HG03571 (cell line): ENCODE measurements at regions not wholly inside any gene's neighbourhood (a gene's known extent, or its start where the extent isn't known, plus 50 kb on each side); places are given as distances from the start of the nearest gene placed in this dataset.

ENCODE experiments used
- ATAC-seq: cut with Tn5 transposase; IDR thresholded peaks from one replicate; pipeline ENCODE4 v1.9.1; 2021; ENCODE audit not compliant: unreplicated experiment

DNA sequence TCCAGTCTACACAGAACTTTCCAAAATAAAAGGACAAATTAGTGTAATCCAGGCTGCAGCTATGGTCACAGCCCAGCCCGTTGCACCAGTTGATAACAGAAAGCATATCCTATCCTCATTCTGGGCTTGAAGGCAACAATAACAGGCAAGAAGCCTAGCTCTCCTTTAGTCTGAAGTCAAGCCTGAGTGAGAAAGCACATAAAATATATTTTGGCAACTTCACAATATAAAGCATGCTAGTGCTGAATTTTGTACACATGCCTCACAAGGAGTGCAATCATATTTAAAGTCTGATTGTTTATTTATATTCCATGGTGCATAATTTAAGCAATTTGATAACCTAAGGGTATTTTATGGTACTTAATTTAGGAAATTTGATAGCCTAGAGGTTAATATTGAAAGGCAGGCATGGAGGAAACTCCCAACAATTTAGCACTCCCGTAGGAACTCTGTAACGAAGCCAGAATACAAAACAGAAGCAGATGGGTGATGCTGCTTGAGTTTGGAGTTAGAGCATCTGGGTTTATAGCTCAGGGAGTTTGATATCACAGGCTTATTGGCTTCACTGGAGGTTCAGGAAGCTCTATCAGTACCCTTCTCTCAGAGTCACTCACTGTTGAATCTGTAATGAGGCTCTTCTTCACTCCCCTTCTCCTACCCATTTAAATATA, 1199.1 kb upstream of the GYPC start:
- no peak for ATAC-seq

DNA sequence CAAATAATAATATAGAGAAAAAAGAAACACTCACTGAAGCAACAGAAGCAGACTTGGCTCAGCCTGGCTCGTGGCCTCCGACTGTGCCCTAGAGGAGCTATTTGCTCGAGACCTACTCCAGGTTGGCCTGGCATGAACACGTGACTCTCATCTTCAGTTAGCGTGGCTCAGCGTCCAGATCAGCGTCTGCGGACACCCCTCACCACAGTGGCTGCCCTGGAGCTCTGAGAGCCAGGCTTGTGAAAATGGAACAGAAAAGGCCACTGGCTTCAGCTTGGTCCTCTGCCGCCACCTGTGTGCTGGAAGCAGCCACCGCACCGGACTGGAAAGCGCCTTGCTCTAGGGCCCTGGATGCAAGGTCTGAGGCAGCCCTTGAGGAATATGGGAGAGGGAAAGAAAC, 1184.0 kb upstream of the GYPC start:
- ATAC-seq = no peak

DNA sequence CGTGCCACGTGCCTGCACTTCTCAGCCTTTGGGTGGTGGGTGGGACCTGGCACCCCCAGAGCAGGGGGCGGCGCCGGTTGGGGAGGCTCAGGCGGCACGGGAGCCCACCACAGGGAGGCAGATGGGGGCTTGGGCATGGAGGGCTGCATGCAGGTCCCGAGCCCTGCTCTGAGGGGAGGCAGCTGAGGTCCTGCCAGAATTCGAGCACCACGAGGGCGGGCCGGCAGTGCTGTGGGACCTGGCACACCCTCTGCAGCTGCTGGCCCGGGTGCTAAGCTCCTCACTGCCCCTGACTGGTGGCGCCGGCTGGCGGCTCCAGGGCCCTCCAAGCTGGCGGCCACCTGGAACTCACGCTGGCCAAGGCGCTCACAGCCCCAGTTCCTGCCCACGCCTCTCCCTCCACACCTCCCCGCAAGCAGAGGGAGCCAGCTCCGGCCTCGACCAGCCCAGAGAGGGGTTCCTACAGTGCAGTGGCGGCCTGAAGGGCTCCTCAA, 1176.8 kb upstream of the GYPC start:
- ATAC-seq = no peak

- ATAC-seq = no peak
Observed at GRCh38 chr2:125490308-125490707, 1165.7 kb upstream of the GYPC start.

DNA sequence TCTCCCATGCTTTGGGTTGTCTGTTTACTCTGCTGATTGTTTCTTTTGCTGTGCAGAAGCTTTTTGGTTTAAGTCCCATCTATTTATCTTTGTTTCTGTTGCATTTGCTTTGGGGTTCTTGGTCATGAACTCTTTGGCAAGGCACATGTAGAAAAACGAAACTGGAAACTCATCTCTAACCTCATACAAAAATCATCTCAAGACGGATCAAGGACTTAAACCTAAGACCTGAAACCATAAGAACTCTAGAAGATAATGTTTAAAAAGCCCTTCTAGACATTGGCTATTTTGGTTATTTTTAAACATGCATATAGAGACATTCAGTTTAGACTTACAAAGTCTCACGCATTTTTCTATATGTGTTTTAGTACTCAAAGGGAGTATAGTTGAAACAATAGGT, 1164.3 kb upstream of the GYPC start:
- no peak for ATAC-seq

GRCh38 chr2:125512313-125512712, 1143.6 kb upstream of the GYPC start:
- no peak for ATAC-seq

DNA sequence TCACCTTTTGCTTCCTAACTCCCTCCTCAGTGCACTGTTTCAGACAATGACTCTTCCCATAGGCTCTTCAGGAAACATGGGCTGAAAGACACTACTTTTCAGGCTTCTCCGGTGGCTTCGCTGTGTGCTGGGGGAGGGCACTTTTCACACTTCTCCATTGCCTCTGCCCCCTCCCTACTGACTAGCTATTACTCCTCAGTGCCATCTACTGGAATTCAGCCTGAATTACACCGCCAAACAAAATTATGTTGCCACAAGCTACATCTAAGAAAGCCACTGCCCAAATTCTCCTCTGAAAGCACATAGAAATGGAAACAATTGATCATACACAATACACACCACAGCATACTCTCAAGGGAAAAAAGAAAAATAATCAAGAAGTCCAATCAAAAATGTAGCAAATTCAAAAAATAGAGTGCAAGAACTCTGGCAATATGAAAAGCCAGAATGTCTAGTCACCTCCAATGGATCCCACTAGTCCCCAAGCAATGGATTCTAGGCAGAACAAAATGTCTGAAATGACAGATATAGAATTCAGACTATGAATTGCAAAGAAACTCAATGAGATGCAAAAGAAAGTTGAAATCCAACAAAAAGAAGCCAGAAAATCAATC, 1139.4 kb upstream of the GYPC start:
- no peak for ATAC-seq

- no peak for ATAC-seq
Observed at GRCh38 chr2:125526093-125526492, 1129.9 kb upstream of the GYPC start.

- no peak for ATAC-seq
Observed at GRCh38 chr2:125535089-125535488, 1120.9 kb upstream of the GYPC start.

- ATAC-seq = no peak
Observed at GRCh38 chr2:125543968-125544514, 1111.9 kb upstream of the GYPC start.

DNA sequence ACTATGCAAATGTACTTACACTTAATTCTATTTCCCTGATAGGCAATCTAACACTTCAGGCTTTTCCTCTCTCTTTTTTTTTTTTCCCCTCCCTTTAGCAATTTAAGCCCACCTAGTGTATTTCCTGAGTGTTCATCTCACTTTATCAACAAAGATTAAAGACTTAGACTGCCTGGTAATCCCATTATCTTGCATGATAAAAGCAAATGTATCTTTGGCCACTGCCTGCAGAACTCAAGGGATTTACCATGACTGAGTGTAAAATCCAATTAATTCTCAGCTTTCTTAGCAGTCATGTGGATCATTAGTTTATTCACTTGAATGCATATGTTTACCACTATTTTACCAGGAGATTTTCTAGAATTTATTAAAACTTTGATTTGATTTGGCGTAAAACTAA, 1102.2 kb upstream of the GYPC start:
- ATAC-seq = no peak

- no peak for ATAC-seq
Observed at GRCh38 chr2:125554956-125555355, 1101.0 kb upstream of the GYPC start.

- ATAC-seq = no peak
Observed at GRCh38 chr2:125559186-125559585, 1096.8 kb upstream of the GYPC start.

GRCh38 chr2:125560855-125561254, 1095.1 kb upstream of the GYPC start:
- ATAC-seq = no peak

GRCh38 chr2:125561302-125561701, 1094.7 kb upstream of the GYPC start:
- ATAC-seq = no peak

DNA sequence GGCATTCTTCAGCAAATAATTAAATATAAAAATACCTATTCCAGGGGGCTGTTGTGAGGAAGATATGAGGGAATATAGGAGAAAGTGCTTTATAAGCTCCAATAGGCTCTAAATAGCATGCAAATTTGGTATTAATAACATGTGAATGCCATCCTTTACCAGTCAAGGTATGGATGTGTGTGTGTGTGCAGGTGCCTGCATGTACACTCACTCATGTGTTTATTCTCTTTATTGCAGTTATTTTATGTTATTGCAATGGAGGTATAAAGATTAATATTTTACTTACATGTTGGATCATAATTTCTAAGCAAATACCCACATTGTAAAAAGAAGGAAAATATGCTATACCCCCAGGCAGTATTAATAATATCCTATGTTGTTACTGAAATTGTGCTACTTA, 1093.0 kb upstream of the GYPC start:
- no peak for ATAC-seq

DNA sequence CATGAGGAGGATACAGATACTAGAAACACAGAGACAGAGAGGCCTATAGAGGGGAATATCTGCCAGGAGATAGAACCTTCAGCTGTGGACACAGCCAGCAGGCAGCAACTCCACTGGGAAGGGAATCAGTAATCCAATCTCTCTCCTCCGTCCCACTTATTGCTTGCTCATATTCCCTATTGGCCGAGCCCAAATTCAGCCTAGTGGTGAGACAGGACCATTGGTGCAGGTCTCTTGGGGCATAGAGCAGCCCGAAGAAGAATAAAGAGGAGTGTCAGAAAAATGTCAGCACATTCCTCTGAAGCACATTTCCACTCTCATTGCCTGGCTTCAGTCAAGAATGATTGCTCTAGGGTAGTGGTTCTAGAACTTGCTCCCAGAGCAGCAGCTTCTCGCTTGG, 1091.5 kb upstream of the GYPC start:
- ATAC-seq = no peak

DNA sequence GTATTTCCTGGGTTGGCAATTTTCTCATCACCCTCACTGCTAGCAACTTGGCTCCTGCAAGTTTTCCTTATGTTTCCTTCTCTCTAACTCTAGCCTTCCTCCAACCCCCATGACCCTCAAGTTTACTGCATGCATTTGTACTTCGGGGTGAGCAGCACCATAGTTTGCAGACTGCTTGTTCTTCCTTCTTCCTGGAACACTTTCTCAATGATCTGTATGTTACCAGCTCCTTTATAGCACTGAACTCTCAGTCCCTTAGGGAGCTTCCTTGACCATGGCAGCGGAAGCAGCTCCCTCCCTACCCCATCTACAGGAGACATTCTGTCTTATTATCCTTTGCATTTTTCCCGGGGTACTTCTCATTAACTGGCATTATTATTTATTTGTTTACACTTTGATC, 1089.5 kb upstream of the GYPC start:
- no peak for ATAC-seq

- no peak for ATAC-seq
Observed at GRCh38 chr2:125567100-125567499, 1088.9 kb upstream of the GYPC start.

- ATAC-seq = no peak
Observed at GRCh38 chr2:125572660-125573059, 1083.3 kb upstream of the GYPC start.

DNA sequence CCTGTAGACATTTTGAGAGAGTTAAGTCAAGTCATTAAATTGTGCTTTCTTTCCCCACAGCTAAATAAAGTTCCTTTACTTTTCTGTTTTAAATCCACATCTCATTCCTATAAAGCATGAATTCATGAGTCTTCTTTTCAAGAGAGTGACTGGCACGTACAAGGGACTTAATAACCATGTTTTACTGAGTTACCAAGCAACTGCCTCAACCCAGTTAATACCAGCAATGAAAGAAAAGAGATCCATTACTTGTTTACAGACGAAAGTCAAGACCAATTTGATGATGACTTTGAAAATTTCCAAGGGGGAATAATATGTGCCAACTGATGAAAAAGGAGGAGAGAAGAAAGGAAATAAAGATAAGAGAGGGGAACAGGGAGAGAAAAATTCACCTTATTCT, 1082.5 kb upstream of the GYPC start:
- no peak for ATAC-seq

DNA sequence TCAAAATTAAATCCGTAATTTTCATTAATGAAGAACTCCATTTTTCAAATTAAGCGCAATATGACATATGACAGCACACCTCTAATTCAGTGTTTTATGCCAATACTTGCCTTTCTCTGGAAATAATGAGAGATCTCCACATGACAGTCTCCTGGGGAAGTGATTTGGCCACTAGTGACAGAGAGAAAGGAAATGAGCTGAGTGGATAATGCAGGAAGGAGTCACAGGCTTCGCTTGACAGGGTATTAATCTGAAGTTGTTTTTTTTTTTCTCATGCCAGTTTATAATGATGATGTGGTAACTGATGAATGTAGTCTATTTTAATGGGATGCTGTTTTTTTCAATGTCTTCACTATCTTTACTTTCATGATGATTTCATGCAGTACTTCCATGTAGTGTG, 1079.4 kb upstream of the GYPC start:
- no peak for ATAC-seq

DNA sequence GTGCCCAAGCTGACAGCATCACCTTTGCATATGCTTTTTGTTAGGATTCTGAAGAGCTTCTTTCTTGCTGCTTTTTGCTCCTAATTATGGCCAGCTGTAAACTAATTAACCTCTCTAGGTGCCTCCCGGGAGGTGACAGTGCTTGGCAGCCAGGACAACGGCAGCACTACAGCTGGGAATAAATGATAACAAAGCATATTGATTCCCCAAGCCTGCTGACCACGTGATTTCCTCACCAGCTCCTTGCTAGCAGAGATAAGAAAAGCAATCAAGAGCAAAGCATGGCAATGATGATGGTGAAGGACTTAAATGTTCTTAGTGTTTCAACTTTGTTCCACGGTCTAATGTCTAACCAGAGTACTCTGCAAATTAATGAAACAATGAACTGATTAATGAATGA, 1074.4 kb upstream of the GYPC start:
- no peak for ATAC-seq
